MM.1S (cell line): ENCODE measurements at regions not wholly inside any gene's neighbourhood (a gene's known extent, or its start where the extent isn't known, plus 50 kb on each side); places are given as distances from the start of the nearest gene placed in this dataset.

ENCODE experiments used
- DNase-seq: peaks from one replicate; pipeline ENCODE4 v3.0.0-alpha.2; 2015
- H2AFZ ChIP-seq: fragments of 300-600 bp; sonication (generic); 2 replicates; pipeline ENCODE4 v1.6.0; 2016; ENCODE audit warnings: antibody characterized with exemption, low read length
- H3F3A ChIP-seq: fragments of 300-600 bp; sonication (generic); 2 replicates; pipeline ENCODE4 v1.6.1; 2016; ENCODE audit warnings: mild to moderate bottlenecking, antibody characterized with exemption, low read length, moderate library complexity, mixed read lengths; ENCODE audit not compliant: insufficient read depth
- H3K27ac ChIP-seq: fragments of 300-600 bp; sonication (generic); 2 replicates; pipeline ENCODE4 v1.5.1; 2016; ENCODE audit warnings: mild to moderate bottlenecking, low read length
- H3K27me3 ChIP-seq: fragments of 300-600 bp; sonication (generic); replicated peaks from 2 replicates; pipeline ENCODE4 v1.6.0; 2016; ENCODE audit warnings: low read length; ENCODE audit not compliant: insufficient read depth
- H3K36me3 ChIP-seq: fragments of 300-600 bp; sonication (generic); replicated peaks from 2 replicates; pipeline ENCODE4 v1.6.1; 2016; ENCODE audit warnings: mild to moderate bottlenecking, low read length, mixed read lengths; ENCODE audit not compliant: insufficient read depth
- H3K4me1 ChIP-seq: fragments of 300-600 bp; sonication (generic); 2 replicates; pipeline ENCODE4 v1.6.1; 2016; ENCODE audit warnings: low read length, mixed read lengths
- H3K4me2 ChIP-seq: fragments of 300-600 bp; sonication (generic); 2 replicates; pipeline ENCODE4 v1.6.0; 2016; ENCODE audit warnings: low read depth, low read length
- H3K4me3 ChIP-seq: fragments of 300-600 bp; sonication (generic); 2 replicates; pipeline ENCODE4 v1.5.1; 2016; ENCODE audit warnings: low read length, mixed read lengths
- H3K79me2 ChIP-seq: fragments of 300-600 bp; sonication (generic); 2 replicates; pipeline ENCODE4 v1.6.1; 2016; ENCODE audit warnings: mixed run types, low read length, mixed read lengths
- H3K9ac ChIP-seq: fragments of 300-600 bp; sonication (generic); 2 replicates; pipeline ENCODE4 v1.6.1; 2016; ENCODE audit warnings: low read length, mixed read lengths
- H3K9me2 ChIP-seq: fragments of 300-600 bp; sonication (generic); replicated peaks from 2 replicates; pipeline ENCODE4 v1.6.1; 2016; ENCODE audit warnings: mild to moderate bottlenecking, low read length, mixed read lengths; ENCODE audit not compliant: insufficient read depth
- H3K9me3 ChIP-seq: fragments of 300-600 bp; sonication (generic); replicated peaks from 2 replicates; pipeline ENCODE4 v1.6.1; 2016; ENCODE audit warnings: mild to moderate bottlenecking, low read length, mixed read lengths; ENCODE audit not compliant: insufficient read depth
- H4K20me1 ChIP-seq: fragments of 300-600 bp; sonication (generic); 2 replicates; pipeline ENCODE4 v1.6.1; 2016; ENCODE audit warnings: mild to moderate bottlenecking, low read length, moderate library complexity, mixed read lengths; ENCODE audit not compliant: insufficient read depth
- CTCF ChIP-seq: fragments of 300-600 bp; sonication (generic); IDR thresholded peaks from 2 replicates; pipeline ENCODE4 v1.5.1; 2016; ENCODE audit warnings: antibody characterized with exemption, low read length, mixed read lengths
- EZH2 ChIP-seq: fragments of 300-600 bp; sonication (generic); optimal IDR thresholded peaks from 2 replicates; pipeline ENCODE3; 2017; ENCODE audit warnings: low read depth, mild to moderate bottlenecking, antibody characterized with exemption, low read length, mixed read lengths
- EZH2phosphoT487 ChIP-seq: fragments of 300-600 bp; sonication (generic); IDR thresholded peaks from 2 replicates; pipeline ENCODE4 v1.6.1; 2018; ENCODE audit warnings: antibody characterized with exemption, low read length

DNA sequence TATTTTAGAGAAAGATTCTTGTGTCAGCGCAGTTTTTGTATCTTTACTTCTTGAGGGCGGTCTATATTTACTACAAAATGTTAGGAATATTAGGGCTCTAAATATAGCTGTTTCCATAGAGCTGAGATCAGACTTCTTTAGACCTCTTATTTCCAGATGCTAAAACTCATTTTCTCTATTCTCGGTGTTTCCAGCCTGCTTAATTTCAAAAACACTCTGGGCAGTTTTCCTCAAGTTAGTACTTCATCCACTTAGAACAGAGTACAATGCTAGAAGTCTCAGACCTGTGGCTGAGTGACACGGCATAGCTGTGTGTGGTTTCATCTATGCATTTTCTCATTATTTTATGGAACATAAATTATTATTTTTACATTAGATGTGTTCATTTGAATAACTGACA lies 346.6 kb downstream of the PABPC4L start:
- H3K4me3 ChIP-seq = no peak overlapping the region
- no peaks in the 10 kb centered on the region for H3K27me3 ChIP-seq
- no peaks in the 10 kb centered on the region for H3K79me2 ChIP-seq
- H3K9me3 ChIP-seq = no peaks in the 10 kb centered on the region
- H3K4me1 ChIP-seq = no peaks in the 10 kb centered on the region
- no peaks in the 10 kb centered on the region for H3F3A ChIP-seq
- H2AFZ ChIP-seq = no peak overlapping the region
- no peak for TF ChIP-seq EZH2
- TF ChIP-seq EZH2phosphoT487 = no peak
- TF ChIP-seq CTCF = no peak
- H4K20me1 ChIP-seq = no peaks in the 10 kb centered on the region
- no peak overlapping the region for H3K4me2 ChIP-seq
- no peaks in the 10 kb centered on the region for H3K36me3 ChIP-seq
- no peak for DNase-seq
- no peak overlapping the region for H3K27ac ChIP-seq
- no peak overlapping the region for H3K9ac ChIP-seq
- no peaks in the 10 kb centered on the region for H3K9me2 ChIP-seq

GRCh38 chr4:133839326-133839725 lies 362.3 kb downstream of the PABPC4L start:
- no peak overlapping the region for H3K9ac ChIP-seq
- no peaks in the 10 kb centered on the region for H3K9me2 ChIP-seq
- H3K4me1 ChIP-seq = no peaks in the 10 kb centered on the region
- H3F3A ChIP-seq = no peaks in the 10 kb centered on the region
- no peak overlapping the region for H3K4me3 ChIP-seq
- H2AFZ ChIP-seq = no peak overlapping the region
- no peak for DNase-seq
- no peak overlapping the region for H3K27ac ChIP-seq
- H3K4me2 ChIP-seq = no peak overlapping the region
- no peaks in the 10 kb centered on the region for H4K20me1 ChIP-seq
- H3K36me3 ChIP-seq = no peaks in the 10 kb centered on the region
- H3K27me3 ChIP-seq = no peaks in the 10 kb centered on the region
- H3K9me3 ChIP-seq = no peaks in the 10 kb centered on the region
- no peak for TF ChIP-seq CTCF
- no peak for TF ChIP-seq EZH2phosphoT487
- TF ChIP-seq EZH2 = no peak
- no peaks in the 10 kb centered on the region for H3K79me2 ChIP-seq

DNA sequence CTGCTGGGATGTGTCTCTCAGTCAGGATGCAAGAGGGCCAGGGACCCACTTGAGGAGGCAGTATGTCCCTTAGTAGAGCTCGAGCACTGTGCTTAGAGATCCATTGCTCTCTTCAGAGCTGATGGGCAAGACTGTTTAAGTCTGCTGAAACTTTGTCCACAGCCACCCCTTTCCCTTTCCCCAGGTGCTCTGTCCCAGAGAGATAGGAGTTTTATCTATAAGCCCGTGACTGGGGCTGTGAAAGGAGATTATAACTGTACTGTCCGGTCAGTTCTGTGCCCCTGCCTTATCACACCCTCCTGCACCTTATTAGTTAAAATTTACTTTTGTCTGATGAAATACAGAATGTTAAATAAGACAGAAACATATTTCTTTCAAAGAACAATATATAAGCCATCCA lies 378.4 kb downstream of the PABPC4L start:
- TF ChIP-seq EZH2phosphoT487 = no peak
- no peak for TF ChIP-seq CTCF
- no peak for TF ChIP-seq EZH2
- H3K79me2 ChIP-seq = no peaks in the 10 kb centered on the region
- H3K27ac ChIP-seq = no peak overlapping the region
- H3F3A ChIP-seq = no peaks in the 10 kb centered on the region
- H3K9ac ChIP-seq = no peak overlapping the region
- no peaks in the 10 kb centered on the region for H3K36me3 ChIP-seq
- DNase-seq = no peak
- H4K20me1 ChIP-seq = no peaks in the 10 kb centered on the region
- no peak overlapping the region for H2AFZ ChIP-seq
- no peaks in the 10 kb centered on the region for H3K27me3 ChIP-seq
- H3K4me1 ChIP-seq = no peaks in the 10 kb centered on the region
- H3K4me3 ChIP-seq = no peak overlapping the region
- no peak overlapping the region for H3K4me2 ChIP-seq
- no peaks in the 10 kb centered on the region for H3K9me3 ChIP-seq
- no peaks in the 10 kb centered on the region for H3K9me2 ChIP-seq

DNA sequence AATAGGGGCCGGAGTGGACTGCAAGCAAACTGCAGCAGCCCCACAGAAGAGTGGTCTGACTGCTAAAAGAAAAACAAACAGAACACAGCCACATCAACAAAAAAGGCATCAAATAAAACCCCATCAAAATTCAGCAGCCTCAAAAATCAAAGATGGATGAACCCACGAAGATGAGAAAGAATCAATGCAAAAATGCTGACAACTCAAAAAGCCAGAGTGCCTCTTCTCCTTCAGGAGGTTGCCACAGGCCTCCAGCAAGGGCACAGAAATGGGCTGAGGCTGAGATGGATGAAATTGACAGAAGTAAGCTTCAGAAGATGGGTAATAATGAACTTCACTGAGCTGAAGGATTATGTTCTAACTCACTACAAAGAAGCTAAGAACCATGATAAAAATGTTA lies 388.6 kb downstream of the PABPC4L start:
- Histone ChIP-seq H3K4me3 (no peak overlapping the region), H3K9me3 (no peaks in the 10 kb centered on the region), H3F3A (no peaks in the 10 kb centered on the region), H3K4me1 (no peaks in the 10 kb centered on the region), H3K79me2 (no peaks in the 10 kb centered on the region), H3K27me3 (no peaks in the 10 kb centered on the region), H2AFZ (no peak overlapping the region), H3K9ac (no peak overlapping the region), H3K36me3 (no peaks in the 10 kb centered on the region), H4K20me1 (no peaks in the 10 kb centered on the region), H3K9me2 (no peaks in the 10 kb centered on the region), H3K4me2 (no peak overlapping the region), H3K27ac (no peak overlapping the region)
- DNase-seq = no peak
- TF ChIP-seq CTCF = no peak
- TF ChIP-seq EZH2phosphoT487 = no peak
- TF ChIP-seq EZH2 = no peak
